GM11168 (cell line): ENCODE measurements at regions not wholly inside any gene's neighbourhood (a gene's known extent, or its start where the extent isn't known, plus 50 kb on each side); places are given as distances from the start of the nearest gene placed in this dataset.

Experiments used
- in situ Hi-C: fragments of 300-500 bp; cut with MboI; formaldehyde crosslinking; loops from one replicate; pipeline ENCODE4 v1.12.0; 2022; ENCODE audit warnings: low sequenced_read_pairs; ENCODE audit not compliant: unreplicated experiment

- in situ Hi-C loops = no loop called here
Measured at GRCh38 chr13:84352946-84353345, 470.7 kb upstream of the SLITRK1 start.

GRCh38 chr13:84339456-84339855, 457.2 kb upstream of the SLITRK1 start:
- in situ Hi-C loops = no loop called here

GRCh38 chr13:84332346-84332745, 450.1 kb upstream of the SLITRK1 start:
- in situ Hi-C loops = no loop called here

GRCh38 chr13:84315527-84315926, 433.3 kb upstream of the SLITRK1 start:
- in situ Hi-C loops = no loop called here

GRCh38 chr13:84303035-84303434, 420.8 kb upstream of the SLITRK1 start:
- in situ Hi-C loops = no loop called here

- in situ Hi-C loops = no loop called here
Measured at GRCh38 chr13:84297251-84297650, 415.0 kb upstream of the SLITRK1 start.

- in situ Hi-C loops = no loop called here
Measured at GRCh38 chr13:84296401-84296800, 414.1 kb upstream of the SLITRK1 start.

DNA sequence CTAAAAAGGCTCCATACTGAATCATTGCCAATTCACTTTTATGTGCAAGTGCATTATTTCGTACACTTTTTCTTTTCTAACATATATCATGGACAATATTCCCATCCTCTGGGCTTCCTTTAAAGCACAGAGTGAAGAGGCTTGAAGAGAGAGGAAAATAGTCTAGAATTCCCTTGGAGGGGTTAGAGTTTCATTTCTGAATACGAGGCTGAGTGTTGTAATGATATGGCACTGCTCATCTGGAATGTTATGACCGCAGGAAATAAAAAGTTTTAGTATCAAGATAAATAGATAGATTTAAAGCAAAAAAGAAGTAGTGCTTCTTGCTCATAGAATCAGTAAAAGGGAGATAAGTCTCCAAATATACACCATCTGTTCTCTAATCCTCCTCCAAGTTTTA, 412.3 kb upstream of the SLITRK1 start:
- in situ Hi-C loops = no loop called here

DNA sequence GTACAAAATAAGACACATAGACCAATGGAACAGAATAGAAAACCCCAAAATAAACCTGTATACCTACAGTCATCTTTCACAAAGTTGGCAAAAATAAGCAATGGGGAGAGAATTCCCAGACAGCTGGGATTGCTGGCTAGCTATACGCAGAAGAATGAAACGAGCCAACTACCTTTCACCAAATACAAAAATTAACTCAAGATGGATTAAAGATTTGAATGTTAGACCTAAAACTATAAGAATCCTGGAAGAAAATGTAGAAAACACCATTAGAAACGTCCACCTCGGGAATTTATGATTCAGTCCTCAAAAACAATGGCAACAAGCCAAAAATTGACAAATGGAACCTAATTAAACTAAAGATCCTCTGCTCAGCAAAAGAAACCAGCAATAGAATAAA, 408.1 kb upstream of the SLITRK1 start:
- in situ Hi-C loops = no loop called here

DNA sequence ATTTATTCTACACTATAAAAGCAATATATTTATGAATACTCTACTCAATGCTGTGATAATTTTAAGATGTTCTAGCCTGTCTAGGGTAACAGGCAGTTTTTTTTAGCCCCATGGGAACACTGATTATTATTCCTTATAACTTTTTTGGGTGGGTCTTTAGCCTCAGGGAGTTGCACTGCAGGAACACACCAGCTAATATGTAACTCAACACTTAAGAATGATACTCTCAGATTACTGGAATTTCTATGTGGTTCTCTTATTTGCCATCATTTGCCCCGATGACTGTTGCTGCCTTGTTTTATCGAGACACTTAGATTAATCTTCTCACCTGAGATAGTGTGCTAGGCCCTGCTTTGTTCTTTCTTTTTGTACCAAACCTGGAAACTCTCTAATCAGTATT, 396.9 kb upstream of the SLITRK1 start:
- in situ Hi-C loops = no loop called here

- in situ Hi-C loops = no loop called here
Measured at GRCh38 chr13:84272877-84273562, 390.7 kb upstream of the SLITRK1 start.

DNA sequence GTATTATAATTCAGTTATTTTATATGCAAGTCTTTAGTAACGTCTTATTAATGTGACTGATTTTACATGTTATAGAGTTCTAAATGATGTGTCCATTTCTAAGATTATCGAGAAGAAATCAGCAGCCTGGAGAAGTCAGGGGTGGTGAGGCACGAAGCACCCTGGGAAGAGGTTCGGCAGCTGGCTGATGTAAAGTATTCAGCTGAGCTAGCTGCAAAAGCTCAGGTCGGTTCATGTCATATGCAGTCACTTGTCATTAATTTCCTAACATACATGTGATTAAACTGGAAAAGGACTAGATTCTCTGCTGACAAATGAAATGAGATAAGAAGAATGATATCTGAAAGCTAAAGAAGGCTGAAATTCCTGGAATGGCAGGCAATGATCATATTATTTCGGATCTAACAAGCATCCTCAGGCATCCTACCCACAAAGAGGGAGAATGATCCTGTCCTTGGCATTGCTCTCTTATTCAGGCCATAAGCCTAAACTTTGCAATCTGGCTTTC, 383.0 kb upstream of the SLITRK1 start:
- in situ Hi-C loops = no loop called here

GRCh38 chr13:84263354-84264069, 381.2 kb upstream of the SLITRK1 start:
- in situ Hi-C loops = no loop called here

DNA sequence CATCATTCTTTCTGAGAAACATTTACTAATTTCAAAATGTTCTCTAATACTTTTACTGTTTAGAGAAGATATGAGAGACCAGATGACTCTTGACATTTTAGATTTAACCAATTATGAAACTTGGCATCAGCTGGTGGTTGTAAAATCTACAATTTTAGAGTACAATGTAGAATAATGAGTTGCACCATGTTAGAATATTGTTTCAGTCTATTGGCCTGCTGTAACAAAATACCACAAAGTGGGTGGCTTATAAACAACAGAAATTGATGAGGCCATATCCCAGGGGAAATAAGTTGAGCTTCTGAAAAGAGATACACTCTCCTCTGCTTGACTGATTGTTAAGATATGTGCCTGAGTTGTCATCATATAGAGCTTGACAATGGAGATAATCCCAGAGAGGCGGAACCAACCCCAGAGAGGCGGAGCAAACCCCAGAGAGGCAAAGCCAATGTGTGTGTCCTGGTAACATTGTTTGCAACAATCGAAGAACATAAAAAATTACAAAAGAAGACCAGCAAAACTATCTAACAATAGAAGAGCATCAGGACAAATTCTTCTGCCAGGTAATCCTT, 373.0 kb upstream of the SLITRK1 start:
- in situ Hi-C loops = no loop called here

DNA sequence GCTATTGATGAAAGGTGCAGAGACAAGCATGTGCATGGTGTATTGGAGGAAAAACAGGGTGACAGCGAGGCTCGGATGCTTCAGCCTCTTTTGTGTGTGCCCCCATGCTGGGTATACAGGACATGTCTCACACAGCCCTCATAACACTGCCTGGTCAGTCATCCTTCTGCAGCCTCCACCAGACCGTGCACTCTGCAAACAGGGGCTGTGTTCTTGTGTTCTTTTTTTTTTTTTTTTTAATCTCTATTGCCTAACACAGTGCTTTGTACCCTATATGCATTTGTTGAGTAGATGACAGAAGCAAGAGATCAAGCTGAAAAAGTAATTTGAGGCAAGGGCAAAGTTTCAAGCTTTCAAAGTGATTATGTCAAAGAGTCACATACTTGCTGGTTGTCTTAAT, 367.2 kb upstream of the SLITRK1 start:
- in situ Hi-C loops = no loop called here

DNA sequence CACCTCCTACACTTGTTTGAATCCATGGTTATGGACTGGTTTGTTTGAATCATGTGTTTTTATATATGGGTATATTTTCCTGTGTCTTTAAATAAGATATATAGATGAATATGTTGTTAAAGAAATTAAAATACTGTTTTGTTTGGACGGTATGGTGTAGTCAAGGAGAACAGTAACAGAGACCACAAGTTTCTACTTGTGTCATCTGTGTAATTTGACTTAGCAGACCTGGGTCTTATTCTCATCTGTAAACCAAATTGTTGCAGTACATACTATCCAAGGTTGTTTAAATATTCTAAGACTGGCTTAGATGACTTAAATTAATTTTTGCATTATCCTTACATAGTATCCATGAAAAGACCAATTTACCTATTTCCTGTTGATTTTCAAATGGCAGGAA, 361.1 kb upstream of the SLITRK1 start:
- in situ Hi-C loops = no loop called here

DNA sequence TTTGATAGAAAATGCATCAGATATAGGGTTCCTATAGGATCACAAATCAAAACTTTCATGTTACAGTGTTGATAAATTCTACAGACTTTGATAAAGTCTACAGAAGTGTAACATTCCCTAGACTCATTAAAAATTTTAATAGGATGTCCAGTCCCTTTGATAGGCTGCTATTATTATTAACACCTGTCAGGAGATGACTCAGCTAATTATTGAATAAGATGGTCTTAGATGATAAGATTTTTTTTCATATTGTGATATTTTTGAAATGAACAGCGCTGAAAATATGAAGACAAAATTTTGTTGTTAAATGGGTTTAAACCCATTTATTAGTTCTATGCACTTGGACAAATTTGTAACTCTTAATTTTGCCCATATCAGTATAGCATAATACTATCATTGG, 356.8 kb upstream of the SLITRK1 start:
- in situ Hi-C loops = no loop called here

- in situ Hi-C loops = no loop called here
Measured at GRCh38 chr13:84238381-84238780, 356.1 kb upstream of the SLITRK1 start.

GRCh38 chr13:84237143-84237542, 354.9 kb upstream of the SLITRK1 start:
- in situ Hi-C loops = no loop called here

DNA sequence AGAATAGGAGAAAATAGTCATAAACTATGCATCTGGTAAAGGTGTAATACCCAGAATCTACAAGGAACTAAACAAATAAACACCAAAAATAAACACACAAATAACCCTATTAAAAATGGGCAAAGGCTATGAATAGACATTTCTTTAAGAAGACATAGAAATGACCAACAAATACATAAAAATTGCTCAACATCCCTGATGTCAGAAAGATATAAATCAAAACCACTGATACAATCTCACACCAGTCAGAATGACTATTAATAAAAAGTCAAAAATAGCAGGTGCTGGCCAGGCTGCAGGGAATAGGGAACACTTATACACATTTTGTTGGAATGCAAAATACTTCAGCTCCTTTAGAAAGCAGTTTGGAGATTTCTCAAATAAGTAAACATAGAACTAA, 352.1 kb upstream of the SLITRK1 start:
- in situ Hi-C loops = no loop called here

DNA sequence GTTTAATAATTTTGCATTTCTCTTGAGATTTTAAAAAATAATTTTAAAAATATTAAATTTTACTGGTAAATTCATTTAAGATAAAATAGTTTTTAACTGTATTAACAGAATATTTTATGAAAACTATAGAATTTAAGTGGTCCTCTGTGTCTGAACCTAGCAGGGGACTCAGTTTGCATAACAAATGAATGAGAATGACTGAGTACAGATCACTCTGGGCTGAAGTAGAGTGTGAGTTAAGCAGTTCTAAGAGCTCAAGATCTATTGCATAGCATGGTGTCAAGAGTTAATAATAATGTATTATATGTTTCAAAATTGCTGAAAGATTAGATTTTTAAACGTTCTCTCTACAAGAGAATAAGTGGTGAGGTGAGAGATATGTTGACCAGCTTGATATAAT, 348.3 kb upstream of the SLITRK1 start:
- in situ Hi-C loops = no loop called here

DNA sequence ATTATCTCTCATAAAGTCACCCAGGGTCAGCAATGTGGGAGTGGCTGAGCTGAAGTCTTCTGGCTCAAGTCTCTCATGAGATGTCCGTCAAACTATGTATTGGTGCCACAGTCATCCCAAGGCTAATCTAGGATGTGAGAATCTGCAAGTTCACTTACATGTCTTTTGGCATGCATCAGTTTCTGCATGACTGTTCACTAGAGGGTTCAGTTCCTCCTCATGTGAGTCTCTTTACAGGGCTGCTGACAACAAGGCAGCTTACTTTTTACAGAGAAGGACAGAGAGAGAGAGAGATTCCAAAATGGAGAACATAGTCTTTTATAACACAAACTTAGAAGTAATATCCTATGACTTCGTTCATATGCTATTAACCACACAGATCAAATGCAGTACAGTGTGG, 328.8 kb upstream of the SLITRK1 start:
- in situ Hi-C loops = no loop called here
